ENCODE measurements at regions not wholly inside any gene's neighbourhood (a gene's known extent, or its start where the extent isn't known, plus 50 kb on each side); places are given as distances from the start of the nearest gene placed in this dataset.
A peak's percentile ranks its signal among the peaks of the same experiment; 100 is the strongest.

DNA sequence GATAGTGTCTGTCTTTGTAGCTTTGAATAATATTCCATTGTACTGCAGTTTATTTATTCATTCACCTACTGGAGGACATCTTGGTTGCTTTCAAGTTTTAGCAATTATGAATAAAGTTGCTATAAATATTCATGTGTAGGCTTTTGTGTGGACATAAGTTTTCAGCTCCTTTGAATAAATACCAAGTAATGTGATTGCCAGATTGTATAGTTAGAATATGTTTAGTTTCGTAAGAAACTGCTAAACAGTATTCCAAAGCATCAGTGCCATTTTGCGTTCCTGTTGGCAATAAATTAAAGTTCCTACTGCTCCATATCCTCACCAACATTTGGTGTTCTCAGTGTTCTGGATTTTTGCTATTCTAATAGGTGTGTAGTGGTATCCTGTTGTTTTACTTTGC, 311.7 kb upstream of the FMN2 start:
- DNase-seq (ENCODE audit: low spot score) = no peak
- no peak for FAIRE-seq

DNA sequence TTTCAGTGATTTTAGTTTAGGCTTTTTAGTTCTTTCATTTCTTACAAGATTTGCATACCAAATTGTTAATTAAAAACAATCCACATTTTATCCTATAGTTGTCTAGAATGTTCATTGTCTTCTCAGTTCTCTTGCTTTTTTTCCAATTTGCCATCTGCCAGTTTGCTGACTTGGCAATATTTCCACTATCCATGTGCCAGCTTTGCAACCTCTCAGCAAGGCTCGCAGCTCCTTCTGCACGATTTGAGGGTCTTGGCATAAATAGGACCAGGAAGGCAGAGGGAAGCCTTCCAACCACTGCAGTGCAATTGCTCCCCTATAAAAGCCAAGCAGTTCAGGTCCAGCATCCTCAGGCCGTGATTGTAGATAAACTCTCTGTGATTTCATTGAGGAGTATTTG, 306.8 kb upstream of the FMN2 start:
- DNase-seq (ENCODE audit: low spot score) (no peak), FAIRE-seq (no peak)

DNA sequence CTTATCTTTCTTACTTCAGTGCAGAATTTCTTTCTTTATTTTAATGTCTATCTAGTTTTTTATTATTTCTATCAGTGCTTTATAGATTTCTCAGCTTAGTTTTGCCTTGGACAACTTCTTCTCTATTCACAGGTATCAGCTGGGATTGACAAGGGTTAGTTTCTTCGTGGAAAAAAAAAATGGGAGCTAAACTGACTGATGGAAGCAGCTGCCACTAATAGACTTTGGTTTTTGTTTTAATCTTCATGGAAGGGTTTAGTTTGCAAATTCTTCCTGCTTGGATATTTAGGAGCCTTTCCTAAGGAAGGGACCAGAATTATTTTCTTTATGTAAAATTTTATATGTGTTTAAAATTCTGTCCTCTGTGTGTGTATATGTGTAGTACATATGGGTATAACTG, 306.1 kb upstream of the FMN2 start:
- no peak for DNase-seq (ENCODE audit: low spot score)
- FAIRE-seq = no peak

DNA sequence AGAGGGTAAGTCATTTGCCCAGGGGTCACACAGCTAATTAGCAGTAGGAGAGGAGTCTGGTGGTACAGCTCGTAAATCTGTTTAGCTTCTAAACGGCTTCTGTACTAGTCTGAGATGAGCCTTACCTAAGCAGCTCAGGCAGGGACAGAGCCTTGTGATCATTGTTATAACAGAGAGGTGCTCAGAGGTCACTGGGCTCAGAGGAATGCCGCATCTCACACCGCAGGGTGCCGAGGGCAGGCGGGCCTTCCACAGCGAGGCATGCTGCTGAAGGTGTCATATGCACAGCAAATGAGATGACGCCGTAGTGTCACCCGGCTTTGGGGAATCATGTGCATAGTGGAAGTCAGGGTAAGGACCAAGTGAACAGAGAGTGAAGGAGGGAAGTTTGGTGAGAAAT, 305.2 kb upstream of the FMN2 start:
- DNase-seq (ENCODE audit: low spot score) (no peak), FAIRE-seq (no peak)

DNA sequence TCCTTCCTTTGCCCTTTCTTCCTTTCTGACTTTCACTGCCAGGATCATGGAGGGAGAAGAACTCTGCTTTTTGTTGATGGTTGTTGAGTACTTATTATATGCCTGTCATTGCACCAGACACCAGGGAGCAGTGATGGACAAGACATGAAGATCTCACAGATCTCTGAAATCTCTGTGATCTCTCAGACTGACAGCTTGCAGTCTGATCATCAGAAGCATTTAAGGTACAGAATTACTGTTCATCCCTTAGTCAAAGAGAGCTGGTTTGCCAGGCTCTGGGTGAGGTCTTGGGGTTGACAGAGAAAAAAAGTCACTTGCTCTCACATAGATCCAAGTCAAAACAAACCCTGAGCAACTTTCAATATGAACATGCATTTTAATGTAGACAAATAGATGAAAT, 299.5 kb upstream of the FMN2 start:
- FAIRE-seq (no peak), DNase-seq (ENCODE audit: low spot score) (no peak)

DNA sequence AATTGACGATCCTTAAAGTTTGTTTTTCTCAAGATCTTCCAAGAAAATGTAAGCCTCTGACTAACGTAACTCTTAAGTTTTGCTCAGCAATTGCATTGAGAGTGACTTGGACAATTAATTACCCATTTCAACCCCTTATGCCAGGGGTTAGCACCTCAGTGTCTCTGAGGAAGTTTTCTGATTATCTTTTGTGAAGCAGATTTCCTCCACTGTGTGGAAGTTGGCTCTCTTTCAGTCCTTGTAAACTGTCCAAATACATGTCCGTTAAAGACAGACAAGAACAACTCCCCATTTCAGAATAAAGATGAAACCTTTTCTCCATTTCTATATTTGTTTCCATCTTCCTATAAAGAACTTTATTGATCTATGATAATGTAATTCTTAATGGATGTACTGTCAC, 296.4 kb upstream of the FMN2 start:
- FAIRE-seq = no peak
- DNase-seq (ENCODE audit: low spot score) = no peak

DNA sequence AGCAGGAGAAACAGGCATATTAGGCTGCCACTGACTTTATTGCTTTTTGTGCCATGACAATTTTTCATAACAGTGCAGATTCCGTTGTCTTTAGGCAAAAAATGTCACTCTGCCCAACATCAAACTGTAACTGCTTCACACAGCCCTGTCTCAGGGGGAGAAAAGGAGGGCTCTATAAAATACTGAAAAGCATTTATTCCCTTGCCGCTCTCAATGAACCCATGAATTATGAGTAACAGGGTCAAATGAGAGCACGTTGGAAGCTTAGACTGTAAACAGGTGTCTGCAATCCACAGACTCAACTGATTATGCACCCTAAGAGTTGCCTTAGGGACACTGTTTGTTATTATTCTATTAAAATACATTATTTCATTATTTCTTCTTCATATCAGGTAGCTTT, 292.1 kb upstream of the FMN2 start:
- DNase-seq (ENCODE audit: low spot score) (no peak), FAIRE-seq (no peak)

DNA sequence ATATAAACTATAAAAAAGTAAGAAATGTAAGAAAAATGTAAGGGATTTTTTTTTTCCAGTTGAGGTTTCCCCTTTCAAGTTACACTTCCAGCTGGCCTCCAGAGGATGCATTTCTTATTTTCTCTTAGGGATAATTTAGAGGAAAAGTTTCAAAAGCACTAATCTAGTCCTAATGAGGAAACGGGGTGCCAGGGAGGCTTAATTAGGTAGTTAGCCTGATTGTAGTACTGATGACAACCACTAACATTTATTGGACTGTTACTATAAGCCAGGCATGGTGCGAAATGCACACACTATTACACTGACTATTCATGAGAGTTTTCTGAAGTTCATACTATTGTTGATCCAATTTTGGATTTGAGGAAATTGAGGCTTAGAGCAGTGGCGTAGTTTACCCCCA, 290.8 kb upstream of the FMN2 start:
- FAIRE-seq (no peak), DNase-seq (ENCODE audit: low spot score) (no peak)

DNA sequence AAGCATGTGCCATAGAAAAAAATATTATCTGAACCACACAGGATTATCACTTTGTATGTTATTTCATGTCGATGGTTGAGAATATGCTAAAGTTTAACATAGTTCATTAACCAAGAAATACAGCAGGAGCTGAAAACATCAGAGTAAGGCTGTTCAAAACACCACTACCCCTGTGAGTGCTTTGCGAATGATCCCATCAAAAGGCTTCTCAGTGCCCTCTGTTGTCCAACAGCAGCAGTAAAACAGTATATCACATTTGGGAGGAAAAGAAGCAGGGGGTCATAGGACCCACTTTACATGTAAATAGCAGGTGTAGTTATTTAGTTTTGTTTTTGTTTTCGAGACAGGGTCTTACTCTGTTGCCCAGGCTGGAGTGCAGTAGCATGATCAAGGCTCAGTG, 289.4 kb upstream of the FMN2 start:
- no peak for FAIRE-seq
- no peak for DNase-seq (ENCODE audit: low spot score)

DNA sequence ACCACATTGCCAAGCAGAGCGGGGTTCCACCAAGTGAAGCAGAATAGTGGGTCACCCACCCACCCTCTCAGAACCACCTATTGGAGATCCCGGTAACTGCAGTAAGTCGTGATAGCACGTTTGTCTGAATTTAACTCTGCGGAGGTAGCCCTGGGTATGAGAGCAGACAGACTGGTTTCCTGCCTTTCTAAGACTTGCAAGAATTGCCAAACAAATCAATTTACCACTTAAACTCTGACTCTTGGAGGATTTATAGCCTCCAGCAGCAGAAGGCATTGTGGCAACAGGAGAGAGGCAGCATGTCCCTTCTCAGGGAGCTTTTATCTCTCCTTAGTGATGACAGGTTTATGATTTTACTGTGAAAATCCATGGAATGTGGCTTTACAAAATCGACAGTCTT, 287.9 kb upstream of the FMN2 start:
- no peak for DNase-seq (ENCODE audit: low spot score)
- no peak for FAIRE-seq

DNA sequence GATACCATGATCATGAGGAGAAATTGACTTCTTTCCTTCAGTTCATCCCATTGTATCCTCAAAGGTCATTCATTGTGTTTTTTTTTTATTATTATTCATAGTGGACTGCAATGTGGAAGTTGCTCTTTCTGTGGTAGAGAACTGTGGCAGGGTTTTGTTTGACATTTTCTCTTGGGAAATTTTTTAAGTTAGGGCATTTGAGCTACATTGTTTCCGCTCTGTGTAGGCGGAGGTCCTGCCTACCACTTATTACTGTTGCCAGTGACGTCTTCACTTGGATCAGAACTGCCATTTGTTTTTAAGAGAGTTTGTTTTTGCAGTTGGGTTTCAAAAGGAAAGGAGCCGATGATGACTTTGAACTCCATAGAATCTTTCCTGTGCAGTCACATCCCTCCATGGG, 287.4 kb upstream of the FMN2 start:
- DNase-seq (ENCODE audit: low spot score) (no peak), FAIRE-seq (no peak)

DNA sequence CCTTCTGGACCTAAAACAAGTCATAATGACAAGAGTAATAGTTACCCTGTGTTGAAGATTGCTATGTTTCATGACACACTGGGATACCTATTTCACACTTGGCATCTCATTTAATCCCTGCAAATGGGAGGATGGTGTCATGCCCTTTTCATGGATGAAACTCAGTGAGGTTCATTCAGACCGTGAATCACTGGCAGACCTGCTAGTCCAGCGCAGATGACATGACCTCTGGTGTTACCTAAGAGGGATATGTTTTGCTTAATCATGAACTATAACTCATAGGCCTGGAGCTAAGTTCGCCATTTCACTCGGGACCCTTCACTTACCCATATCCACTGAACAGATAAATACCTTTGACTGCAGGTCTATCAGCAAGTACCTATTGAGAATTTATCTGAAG, 286.6 kb upstream of the FMN2 start:
- FAIRE-seq = no peak

DNA sequence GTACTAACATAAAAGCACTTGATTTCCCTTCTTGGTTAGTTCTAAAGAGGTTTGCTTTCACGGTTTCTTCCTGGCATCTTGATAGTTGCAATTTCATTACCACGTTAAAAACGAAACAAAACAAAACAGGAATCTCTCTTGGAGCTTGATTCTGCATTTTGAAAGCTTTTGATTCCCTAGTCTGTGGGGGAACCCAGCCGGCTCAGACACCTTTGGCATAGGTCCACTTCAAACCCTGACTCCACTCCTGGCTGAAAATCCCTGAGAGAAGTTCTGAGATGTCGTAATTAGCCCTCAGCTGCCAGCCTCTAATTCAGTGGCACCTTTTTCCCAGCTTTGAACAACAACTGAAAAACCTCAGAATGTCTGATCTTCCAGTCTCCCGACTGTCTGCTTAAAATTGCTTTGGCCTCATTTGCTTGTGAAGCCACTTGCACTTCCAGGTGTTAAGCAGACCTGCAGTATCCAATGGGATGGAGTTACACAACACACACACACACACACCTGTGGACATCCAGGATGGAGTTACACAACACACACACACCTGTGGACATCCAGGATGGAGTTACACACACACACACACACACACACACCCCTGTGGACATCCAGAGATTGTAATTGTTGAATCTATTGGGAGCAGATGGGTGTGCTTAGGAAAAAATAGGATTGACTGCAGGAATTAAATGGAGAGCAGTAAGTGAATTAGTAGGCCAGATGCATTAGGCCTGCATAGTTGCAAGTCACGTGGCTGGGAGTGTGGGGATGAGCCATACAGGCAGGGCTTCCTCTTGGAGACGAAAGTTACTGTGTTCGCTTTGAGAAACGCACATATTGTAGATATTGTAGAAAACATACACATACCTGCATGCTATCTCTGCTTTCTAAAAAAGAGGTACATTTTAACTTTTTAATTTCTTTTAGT, 285.6 kb upstream of the FMN2 start:
- DNase-seq (ENCODE audit: low spot score) (no peak), FAIRE-seq (no peak)

More for the DNA sequence above, 286.6 kb upstream of the FMN2 start:
- DNase-seq (ENCODE audit: low spot score) = no peak

DNA sequence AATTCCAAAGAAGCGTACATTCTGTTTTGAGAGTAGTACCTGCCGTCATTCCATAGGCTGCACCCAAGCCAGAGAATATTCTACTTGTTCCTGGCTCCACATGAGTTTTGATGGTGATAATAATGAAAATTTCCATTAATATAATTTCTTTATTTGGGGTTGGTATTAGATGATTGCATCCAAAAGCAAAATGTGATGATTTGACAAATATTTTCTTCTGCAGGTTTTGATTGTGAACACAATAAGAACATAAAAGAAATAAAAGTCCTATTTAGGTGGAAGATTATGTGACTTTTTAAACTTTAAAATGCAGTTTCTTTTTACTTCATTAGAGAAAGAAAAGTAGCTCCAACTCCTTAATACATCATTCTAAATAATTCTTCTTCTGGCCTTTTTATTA, 284.8 kb upstream of the FMN2 start:
- no peak for DNase-seq (ENCODE audit: low spot score)
- FAIRE-seq = no peak

DNA sequence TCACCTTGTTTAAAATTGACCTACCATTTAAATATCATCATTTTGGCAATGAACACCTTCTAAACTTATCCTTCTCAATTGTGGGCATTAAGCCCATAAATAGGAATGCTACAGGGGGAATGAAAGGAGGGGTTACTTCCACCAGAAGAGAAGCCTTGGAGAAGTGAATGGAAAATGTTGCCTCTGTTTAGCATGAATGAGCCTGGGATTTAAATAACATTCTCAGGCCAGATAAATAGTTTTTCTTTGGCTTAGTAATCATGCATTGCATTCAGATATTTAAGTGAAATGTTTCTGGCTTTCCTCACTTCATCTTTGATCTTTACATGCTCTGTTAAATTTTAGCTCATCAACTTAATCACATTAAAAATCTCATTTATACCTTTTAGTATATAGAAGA, 284.3 kb upstream of the FMN2 start:
- no peak for FAIRE-seq

DNA sequence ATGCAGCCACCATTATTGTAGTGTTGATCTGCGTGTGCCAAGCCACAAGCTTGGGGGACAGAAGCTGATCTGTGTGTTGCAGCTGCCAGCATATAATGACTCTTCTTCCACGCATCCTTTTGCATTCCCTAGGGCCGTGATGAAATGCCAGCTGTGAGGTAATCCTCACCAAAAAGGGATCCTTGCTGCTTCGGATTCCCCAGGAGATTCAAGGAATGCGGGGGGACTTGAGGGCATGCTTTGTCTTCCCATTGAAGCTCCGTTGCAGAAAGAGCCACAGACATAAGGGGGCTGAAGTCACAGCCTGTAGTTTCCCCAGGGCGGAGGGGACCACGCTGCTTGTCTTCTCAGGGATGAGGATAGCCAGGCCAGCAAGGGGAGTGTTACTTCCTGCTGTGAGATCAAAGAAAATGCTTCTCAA, 281.6 kb upstream of the FMN2 start:
- no peak for DNase-seq (ENCODE audit: low spot score)

More for the DNA sequence above, 284.3 kb upstream of the FMN2 start:
- no peak for DNase-seq (ENCODE audit: low spot score)

DNA sequence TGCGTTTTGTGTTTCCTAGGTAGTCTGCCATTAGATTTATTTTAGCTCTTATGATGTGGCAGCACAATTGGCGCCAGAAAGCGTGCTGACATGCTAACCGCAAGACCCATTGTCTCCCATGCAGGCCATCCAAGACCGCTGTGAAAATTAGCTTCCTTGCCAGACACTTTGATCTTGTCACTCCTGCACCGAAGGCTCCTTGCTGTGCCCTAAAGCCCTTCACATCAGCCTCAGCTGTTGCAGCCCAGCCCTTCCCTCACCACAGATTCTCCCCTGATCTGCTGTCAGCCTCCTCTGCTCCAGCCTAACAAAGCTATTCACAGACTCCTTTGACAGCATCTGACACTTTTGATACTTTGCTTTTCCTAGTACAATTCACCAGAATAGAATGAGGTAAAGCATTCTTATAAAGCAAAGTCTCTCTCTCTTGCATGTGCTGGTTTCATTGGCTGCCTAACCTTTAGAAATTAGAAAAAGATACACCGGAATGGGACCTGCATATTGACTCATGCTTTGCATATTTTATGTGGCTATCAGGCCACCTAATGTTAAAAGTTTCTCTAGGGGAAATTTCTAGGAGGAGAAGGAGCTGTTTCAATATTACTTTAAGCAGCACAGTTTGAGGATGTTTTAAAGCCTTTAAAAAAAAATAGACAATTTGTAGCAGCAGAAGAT, 280.3 kb upstream of the FMN2 start:
- FAIRE-seq (no peak), DNase-seq (ENCODE audit: low spot score) (no peak)

More for the DNA sequence above, 281.6 kb upstream of the FMN2 start:
- FAIRE-seq = no peak

DNA sequence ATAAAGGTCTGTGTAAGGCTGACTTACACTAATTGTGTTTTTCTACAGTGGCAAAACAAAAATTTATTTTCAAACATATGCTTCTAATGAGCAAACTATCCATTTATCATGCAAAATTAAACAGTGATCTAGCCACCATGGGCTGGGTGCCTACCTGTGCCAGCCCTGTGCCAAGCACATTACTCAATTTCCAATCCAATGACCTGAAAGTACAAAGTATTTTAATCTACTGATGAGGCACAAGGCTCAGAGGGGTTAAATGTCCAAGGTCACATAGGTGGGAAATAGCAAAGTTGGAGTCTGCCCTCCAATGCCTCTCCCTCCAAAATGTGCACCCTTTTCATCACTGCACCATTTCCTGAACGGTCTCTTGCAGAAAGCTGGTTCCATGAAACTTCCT, 279.1 kb upstream of the FMN2 start:
- FAIRE-seq = no peak
- no peak for DNase-seq (ENCODE audit: low spot score)

DNA sequence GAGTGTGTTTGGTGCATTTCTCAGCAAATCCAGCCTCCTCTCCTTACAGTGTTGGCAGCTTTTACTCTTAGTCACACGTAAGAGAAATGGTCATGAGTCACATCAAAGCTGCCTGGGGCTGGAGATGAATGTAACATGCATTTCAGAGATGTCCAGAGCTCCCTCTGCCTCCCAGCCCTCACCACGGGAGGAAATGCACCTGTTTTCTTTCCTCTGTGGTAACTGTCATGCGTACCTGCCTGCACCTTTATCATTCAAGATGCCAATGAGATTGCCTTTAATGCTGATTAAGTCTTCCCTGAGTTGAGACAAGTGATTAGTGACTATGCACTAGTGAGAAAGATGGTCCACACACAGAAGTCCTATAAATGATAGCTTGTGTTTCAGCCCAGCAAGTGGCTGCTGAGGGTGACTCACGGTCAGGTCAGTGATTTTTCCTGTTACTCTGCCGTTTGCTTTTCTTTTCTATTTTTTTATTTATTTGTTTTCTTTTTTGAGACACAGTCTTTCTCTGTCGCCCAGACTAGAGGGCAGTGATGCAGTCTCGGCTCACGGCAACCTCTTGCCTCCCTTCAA, 277.3 kb upstream of the FMN2 start:
- FAIRE-seq (no peak), DNase-seq (ENCODE audit: low spot score) (peak; percentile 32)

DNA sequence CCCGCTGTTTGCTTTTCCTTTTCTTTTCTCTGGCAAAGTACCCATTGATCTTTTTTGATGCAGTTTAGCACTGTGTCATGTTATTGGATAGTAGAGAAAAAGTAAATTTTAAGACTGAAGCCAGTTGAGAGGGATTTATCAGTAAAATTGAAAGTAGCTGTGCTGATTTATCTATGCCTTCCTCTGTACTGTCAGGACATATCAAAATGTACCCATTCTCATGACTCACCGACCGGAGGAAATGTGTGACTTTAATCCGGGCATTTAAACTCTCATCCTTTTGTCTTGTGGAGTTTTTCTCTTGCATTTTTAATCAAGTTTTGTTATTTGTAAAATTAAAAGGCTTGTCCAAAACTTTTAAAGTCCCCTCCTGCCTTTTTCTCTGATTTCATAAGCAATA, 276.6 kb upstream of the FMN2 start:
- no peak for FAIRE-seq
- no peak for DNase-seq (ENCODE audit: low spot score)

DNA sequence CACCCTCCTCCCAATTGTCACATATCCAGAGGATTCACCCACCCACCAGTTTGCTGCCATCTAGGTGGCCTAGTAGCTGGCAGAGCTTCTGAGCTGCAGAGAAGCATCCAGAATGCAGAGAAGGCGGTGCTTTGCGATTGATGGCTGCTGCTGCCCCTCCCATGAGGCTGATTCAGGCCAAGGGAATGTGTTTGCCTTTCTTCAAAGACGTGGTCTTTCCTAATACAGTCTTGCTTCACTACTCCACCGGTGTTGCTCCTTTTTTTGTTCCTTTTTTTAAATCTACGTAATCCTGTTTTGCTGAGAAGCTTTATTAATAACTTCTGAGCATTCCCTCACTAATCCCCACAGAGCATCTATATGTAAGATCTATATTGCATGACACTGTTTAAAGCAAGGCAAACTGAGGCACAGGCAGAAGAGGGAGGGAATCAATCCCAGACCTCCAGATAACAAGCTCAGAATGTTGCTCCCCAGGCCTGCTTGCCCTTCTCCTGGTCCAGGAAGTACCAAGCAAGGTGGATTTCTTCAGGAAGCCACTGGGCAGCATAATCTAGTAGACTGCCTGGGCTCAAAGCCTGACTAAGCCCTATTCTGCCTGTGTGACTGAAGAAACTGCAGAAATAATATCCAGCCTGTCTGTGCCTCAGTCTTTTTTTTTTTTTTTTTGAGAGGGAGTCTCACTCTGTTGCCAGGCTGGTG, 275.5 kb upstream of the FMN2 start:
- no peak for FAIRE-seq
- DNase-seq (ENCODE audit: low spot score) = peak; percentile 29

DNA sequence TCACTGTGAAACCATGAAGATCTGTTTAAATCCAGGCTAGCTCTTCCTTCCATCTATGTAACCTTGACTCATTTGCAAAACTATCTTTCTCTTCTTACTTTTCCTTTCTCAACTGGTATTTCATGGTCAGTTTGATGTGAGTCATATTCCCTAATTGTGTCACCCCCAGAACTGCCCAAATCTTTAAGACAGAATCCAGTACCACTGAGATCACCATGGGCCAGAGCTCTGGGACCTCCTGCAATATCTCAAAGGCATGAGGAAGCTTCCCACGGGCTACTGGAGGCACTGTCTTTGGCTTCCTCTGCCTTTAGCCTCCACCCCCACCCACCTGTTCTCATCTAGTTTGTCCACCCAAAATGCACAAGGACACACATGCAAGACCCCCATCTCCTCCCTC, 274.4 kb upstream of the FMN2 start:
- DNase-seq (ENCODE audit: low spot score) (no peak), FAIRE-seq (no peak)

Data from RCC 7860 (cell line).